HPDE6-E6E7 (cell line): ENCODE measurements at regions not wholly inside any gene's neighbourhood (a gene's known extent, or its start where the extent isn't known, plus 50 kb on each side); places are given as distances from the start of the nearest gene placed in this dataset.
"Not testable (repeated sequence)": the region's sequence is repeated elsewhere in the genome, so short reads cannot be mapped to it uniquely, and the experiment has no call there.

Source experiments
- DNase-seq: peaks from one replicate; pipeline ENCODE4 v3.0.0; 2011; ENCODE audit warnings: missing footprints; ENCODE audit errors: extremely low spot score

DNA sequence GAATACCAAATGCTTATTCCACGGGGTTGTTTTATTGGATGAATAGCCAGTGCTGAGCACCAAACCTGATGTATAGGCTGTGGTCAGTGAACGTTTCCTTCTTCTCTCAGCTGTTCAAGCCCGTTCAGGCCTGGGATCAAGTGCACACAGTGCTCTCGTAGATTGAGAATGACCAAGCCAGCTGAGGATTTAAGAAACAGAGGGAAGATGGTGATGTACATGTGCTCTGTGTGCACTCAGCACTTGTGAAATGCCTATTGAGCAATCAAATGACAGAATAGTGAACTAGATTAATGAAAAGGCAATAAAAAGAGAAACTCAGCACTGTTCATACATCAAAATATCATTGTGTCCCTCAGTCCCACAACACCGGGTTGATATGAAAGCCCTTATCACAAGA is 302.5 kb downstream of the BMPER start:
- DNase-seq: no peak

DNA sequence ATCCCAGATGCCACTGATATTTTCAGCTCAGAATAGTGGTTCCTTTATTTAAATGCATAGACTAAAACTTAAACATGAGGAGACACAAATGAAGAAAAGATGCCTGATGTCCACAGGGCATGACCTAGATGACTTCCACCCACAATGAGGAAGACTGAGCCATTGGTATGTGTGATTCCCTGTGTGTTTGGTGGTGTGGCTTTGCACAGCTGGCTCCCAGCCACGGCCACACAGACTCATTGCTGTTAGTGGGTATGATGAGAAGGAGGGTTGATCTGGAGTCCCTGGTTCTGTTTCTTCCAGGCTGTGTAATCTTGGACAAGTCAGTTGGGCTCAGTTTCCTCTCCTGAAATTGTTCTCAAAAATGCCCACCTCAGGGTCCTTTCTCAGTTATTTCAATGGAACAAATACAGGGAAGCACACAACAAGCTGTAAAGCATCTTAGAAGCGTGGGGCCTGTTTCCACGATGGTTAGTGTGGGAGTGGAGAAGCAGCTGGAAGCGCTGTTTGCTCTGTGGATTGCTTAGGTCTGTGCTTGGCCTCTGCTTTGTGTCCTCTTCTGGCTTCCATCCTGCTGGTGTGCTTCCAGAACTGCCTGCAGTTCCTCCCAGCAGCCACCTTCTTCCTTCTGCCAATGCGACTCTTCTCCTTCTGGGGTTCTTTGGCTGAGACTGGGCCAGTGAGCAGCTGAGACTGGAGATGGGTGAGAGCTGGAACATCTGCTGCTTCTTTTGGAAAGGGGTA is 303.7 kb downstream of the BMPER start:
- no peak for DNase-seq

DNA sequence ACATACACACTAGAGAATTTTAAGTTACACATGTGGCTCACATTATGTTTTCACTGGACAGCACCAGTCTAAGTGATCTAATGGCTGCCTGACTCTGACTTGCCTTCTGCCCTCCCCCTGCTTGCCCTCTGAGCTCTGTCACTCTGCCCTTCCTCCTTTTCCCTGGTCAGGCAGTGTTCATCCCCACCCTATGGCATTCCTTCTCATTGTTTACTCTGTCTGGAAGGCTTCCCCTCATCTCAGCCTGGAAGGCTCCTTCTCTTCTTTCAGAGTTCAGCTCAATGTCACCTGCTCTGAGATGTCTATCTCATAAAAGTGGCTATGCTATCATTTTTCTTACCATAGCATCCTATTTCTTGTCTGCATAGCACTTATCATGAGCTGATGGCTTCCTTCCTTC is 305.7 kb downstream of the BMPER start:
- DNase-seq: no peak

DNA sequence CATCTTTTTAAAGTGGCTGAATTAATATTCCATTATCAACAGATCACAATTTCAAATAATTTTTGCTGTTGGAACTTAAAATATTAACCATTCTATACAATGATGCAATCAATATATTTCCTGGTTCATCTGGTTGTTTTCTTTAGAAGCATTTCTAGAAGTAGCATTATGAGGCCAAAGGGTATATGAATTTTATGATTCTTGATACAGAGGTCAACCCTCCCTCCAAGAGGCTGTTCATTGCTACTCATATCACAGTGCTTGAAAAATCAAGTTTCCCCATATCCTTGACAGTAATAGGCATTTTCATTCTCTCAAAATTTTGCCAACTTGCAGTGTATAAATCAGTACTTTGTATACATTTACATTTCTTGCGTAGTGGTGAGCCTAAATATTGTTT is 312.6 kb downstream of the BMPER start:
- DNase-seq: no peak

DNA sequence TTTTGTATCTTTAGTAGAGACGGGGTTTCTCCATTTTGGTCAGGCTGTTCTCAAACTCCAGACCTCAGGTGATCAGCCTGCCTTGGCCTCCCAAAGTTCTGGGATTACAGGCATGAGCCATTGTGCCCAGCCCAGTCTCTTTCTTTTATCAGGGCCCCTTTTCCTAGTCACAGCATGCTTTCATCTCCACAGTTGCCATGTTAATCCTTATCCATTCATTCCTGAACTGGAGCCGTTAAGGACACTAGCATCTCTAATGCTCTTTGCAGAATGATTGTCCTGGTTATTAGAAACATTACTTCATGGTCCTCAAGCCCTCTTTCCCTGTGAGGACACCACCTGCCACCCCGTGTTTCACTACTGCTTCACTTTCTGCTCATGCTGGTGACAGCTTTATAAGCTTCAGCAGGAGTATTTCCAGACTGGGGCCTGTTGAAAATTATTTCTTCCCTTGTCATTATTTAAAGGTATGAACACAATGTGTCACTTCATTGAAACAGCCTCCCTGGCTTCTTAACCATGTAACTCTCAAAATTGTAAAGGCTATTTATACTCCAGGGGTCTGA is 313.9 kb downstream of the BMPER start:
- no peak for DNase-seq

DNA sequence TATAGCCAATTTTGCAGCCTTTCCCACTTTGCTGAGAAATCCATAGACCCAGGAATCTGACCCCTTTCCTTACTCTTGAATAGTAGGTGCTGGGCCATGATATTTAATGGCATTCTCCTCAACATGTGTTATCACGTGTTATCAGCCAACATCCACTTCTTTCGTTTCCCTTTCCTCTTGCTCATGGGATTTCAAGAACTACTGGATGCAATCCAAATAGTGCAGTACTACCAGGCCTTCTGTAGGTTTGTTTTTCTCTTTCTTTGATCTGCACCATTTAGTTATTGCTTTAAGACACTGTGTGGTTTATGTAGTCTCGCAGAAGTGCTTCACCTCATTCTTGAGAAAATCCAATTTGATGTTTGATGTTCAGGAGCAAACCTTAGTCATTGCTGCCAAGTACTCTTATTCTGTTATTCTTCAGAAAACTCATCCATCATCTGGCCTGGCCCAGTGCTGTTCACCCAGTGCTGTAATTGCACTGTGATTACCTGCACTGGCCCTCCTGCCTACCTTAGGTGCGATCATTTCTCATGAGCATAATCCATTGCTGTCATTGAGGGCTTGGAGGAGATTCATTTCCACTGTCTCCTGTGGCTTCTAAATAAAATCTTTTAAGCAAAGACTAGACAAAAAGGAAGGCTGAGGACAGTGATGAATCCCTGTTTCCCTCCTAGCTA is 315.3 kb downstream of the BMPER start:
- DNase-seq: no peak

DNA sequence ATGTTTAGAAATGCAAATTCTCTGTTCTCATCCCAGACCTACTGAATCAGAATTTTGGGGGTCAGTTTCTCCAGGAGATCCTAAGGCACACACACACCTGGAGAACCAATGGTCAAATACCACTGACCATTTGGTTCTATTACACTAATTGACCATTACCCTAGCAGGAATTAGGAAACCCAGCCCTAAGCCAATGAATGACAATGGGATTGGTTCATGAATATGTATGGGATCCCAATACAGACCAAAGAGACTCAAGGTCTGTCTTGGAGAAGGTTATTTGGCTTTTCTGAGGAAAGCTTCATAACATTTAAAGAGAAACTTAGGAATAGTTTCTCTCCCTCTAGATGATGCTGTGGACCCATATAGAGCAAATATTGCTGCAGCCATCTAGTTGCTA is 317.0 kb downstream of the BMPER start:
- DNase-seq: no peak

DNA sequence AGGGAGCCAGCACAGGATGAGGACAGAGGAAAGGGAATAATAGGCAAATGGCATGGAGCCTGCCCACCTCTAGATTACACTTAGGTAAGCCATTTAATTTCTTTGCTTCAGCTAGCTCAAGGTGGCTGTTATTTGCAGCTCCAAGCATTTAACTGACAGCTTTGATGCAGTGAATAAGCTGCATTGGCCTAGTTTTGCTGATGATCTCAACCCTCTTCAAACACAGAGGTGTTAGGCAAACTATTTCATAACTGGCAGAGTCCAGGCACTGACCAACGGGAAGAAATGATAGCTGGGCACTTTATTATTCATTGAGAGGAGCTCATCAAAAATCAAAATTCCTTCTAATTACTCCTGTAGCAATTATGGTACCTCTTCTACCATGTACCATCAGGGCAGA is 317.4 kb downstream of the BMPER start:
- DNase-seq: no peak

DNA sequence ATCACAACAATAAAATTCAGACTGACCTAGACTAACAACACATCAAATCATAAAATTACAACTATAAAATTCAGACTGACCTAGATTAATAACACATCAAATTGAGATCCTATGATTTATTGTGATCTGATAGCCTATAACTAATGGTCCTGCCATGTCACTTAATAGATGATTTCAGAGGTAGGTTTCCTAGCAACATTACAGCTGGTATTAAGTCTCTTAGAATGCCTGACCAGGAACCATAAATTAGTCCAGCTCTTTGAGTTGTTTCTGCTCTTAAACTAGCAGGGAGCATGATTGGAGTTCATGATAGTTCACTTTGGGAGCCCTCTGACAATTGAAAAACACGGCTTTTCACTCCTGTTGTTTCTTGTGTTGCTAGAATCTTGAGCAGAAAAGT is 318.9 kb downstream of the BMPER start:
- DNase-seq: no peak

DNA sequence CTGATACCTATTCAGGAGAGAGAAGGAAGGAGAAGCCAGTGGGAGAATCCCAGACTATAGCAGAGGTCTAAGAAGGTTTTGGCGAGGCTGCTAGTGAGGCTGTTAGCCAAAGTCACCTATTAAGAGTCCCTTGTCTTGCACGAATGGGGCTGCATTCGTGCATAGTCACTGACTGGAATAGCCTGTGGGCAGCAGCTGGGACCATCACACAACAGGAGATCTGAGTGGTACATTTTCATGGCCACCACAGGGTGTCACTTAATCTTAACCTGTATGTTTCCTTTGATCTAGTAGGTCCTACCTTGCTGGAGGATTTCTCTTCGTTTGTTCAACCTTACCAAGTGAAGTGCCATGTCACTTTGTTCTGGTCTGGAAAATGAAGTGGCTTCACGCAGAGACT is 319.9 kb downstream of the BMPER start:
- DNase-seq: no peak

DNA sequence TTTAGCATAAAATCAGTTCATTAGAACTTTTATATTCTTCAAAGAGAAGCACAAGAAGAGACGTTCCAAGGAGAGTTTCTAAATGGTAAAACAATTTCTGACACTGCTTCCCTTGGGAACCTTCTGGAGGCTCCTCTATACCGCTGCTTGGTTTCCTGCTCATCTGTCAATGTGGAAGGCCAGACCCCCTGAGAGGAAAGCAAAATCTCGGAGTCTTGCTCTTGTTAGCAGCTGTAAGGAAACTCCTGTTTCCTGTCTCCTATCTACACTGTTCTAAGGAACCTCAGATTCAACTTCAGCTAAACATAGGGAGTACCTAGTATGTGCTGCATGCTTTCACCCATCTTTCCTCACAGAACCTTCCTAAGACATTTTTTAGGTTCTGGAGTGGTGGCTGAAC is 322.2 kb downstream of the BMPER start:
- DNase-seq: no peak

DNA sequence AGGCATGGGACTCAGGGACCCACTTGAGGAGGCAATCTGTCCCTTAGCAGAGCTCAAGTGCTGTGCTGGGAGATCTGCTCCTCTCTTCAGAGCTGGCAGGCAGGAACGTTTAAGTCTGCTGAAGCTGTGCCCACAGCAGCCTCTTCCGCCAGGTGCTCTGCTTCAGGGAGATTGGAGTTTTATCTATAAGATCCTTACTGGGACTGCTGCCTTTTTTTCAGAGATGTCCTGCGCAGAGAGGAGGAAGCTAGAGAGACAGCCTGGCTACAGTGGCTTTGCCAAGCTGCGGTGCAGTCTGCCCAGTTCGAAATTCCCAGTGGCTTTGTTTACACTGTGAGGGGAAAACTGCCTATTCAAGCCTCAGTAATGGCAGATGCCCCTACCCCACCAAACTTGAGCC is 329.8 kb downstream of the BMPER start:
- not testable (repeated sequence) for DNase-seq

DNA sequence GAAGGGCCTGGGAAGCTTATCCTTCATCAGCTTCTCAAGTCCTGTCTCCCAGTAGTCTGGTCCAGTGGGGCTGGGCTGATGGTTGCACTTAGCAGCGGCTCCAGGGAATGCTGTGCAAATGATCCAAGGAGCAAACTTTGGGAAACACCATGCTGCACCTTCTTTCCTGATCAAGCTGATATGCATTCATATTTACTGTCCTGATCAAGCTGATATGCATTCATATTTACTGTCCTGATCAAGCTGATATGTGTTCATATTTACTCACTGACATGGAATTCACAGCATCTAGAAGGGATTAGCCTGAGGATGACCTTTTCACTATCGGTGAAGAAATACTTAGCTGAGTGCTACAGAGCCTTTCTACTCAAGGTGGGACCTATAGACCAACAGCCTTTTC is 330.7 kb downstream of the BMPER start:
- DNase-seq: no peak

DNA sequence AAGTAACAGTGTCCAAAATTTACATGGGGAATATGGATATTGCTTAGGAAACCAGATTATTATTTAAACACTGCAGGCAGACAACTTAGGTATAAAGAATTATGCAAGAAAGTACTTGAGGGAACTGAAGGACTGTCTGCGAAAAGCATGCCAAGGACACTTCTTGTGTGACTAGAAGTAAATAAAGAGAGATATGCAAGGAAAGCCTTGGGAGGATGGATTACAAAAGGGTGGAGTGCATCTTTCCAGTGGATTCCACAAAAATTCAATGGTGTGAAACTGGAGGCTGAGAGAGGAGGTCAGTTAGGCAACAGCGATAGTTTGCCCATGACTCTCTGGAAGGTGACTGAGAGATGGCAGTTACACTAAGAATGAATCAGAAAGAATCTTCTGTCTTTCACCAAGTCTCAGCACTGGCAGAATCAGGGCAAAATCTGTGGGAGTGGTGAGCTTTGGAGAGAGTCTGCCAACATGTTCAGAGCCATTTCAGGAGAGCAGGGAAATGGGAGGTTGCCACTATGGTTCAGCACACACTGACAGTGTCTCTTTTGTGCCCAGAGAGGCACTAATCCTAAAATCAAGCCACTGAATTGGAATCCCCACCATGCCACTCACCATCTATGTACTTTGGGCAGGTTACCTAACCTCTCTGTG is 331.6 kb downstream of the BMPER start:
- DNase-seq: no peak

DNA sequence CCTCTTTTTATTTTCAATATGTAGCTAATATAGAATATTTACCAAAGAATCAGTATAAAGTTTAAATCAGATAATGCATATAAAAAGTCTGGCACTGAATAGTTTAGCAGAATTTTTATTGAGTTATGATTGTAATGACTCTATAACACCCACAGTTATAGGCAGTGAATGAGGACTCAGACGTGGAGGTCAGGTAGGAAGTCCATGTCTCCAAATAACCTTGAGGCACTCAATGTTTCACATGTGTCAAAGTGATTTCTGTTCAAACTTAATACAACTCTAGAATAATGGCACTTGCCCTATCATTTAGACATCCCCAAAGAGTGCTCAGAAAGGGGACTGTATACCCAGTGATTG is 332.1 kb downstream of the BMPER start:
- DNase-seq: no peak

DNA sequence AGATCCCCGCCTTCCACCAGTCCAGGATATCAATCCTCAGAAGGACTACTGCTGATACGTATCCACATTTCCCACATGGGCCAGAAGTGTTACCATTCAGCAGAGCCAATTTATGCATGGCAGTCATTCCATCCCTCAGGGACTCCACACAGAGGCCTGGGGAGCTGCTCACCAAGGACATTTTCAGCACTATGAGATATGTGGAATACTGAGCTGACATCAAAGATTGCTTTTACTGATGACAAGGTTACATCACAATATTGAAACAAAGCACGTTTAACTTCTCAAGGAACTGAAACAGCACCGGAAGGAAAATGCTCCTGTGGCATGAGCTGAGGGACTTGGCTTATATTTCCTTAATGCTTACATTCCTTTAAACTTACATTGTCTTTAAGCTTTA is 335.1 kb downstream of the BMPER start:
- no peak for DNase-seq

DNA sequence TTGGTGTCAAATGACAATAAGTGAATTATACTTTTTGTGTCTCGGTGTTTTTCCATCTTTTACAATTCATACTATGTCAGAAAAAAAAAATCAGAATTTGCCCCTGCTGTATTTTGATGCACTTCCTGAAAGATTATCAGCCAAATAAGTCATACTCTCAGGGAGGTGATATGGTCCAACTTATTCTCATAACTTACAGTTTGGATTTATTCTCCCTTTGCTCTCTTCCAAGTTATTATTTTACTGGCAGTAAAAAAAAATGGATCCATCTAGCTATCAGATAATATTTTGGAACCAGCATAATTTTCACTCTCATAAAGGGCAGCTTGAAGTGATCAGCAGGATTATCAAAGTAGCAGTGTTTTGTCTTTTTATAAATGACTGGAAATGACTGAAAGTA is 337.1 kb downstream of the BMPER start:
- DNase-seq: no peak

DNA sequence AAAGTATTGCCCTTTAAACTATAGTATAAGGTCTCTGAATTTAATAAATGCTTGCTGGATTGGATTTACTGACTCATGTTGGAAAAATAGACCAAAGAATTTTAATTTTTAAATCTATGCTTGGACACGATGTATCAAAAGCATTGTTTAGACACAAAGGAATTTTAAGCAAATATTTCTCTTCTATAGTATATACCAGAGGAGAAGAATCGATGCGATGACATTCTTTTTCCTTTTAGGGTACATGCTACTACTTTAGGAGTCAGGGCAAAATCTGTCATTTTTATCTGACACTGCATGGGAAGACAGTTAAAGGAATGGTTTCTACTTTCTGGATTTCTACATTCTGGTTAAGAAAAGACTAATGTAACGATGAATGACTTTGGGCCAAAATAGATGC is 339.9 kb downstream of the BMPER start:
- DNase-seq: no peak

DNA sequence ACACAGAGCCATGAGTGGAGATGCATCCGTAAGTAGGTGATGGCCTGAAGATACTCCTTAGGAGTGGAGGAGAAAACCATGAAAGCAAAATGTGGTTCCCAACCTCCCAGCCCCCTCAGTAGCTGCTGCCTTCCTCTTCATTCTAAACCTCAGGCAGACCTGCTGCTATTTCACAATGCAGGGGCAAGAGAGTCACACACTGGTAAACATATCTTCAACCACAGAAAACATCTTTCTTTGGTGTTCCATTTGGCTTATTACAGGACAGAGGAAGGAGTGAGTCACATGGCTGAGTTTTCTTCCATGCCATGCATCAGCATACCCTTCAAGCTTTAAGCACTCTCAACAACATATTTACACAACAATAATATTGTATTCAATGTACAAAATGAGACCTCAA is 342.1 kb downstream of the BMPER start:
- DNase-seq: no peak

DNA sequence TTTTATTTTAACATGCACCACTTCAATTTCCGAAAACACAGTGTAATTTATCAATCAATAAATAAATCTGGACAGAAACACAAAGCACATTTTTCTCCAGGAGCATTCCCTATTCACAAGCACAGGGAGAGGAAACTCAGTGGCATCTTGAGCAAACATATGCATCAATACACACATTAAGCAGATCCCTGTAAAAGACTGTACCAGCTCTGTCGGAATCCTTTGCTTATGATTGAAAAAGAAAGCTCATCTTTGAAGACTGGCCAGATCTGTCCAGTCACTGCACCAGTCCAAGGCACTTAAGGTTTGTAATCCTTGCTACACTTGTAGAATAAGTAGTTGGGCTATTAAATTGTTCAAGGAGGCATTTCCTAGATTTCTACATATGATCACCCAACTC is 343.9 kb downstream of the BMPER start:
- DNase-seq: no peak

DNA sequence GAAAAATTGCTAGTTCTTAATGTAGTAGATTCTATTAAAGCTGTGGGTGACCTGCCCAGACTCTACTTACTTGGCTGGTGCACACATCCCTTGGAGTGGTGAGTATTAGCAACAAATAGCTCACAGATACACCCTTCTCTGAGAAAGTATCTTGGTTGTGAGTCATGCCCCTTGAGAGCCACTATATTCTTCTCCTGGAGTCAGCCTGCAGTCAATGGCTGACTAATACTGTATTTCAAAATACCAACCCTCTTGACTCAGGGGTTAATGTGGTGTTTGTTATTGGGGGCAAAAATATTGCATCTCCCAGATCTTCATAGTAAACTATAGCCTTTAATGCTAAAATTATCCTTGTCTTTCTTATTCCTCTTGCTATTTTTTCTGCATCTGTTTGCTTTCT is 354.9 kb downstream of the BMPER start:
- peak; percentile 92 for DNase-seq

DNA sequence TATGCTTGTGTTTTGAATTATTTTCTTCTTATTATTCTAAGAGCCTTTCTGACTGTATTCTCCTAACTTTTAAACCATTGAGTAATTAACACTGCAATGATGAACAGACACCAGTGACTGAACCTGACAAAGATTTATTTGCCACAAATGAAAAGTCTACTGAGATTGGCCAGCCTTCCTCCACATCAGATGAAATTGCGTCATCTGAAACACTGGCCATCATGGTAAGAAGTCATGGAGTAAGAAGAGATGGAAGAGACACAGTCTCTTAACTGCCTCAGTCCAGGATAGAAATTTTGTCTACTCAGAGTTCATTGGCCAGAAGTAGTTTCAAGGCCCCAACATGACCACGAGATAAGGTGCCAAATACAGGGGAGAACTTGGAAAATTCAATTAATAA is 357.8 kb downstream of the BMPER start:
- DNase-seq: no peak

DNA sequence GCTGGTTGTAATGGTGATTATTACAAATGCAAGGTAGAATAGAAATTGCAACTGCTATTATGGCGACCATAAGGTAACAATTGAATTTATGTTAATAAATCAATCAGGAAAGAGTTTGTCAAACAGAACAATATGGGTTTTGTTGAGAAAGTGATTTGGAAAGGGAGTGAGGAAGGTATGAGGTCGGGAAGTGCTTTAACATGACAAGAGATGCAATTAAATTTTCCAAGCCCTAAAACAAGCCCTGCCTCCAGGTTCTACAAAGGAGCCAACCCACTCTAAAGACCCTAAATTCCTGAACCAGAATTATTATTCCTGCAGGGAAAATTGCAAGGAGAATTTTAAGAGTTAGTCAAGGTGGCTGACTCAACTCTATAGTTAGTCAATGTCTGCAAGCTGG is 363.7 kb downstream of the BMPER start:
- DNase-seq: no peak
